ENCODE measurements at regions not wholly inside any gene's neighbourhood (a gene's known extent, or its start where the extent isn't known, plus 50 kb on each side); places are given as distances from the start of the nearest gene placed in this dataset.

DNA sequence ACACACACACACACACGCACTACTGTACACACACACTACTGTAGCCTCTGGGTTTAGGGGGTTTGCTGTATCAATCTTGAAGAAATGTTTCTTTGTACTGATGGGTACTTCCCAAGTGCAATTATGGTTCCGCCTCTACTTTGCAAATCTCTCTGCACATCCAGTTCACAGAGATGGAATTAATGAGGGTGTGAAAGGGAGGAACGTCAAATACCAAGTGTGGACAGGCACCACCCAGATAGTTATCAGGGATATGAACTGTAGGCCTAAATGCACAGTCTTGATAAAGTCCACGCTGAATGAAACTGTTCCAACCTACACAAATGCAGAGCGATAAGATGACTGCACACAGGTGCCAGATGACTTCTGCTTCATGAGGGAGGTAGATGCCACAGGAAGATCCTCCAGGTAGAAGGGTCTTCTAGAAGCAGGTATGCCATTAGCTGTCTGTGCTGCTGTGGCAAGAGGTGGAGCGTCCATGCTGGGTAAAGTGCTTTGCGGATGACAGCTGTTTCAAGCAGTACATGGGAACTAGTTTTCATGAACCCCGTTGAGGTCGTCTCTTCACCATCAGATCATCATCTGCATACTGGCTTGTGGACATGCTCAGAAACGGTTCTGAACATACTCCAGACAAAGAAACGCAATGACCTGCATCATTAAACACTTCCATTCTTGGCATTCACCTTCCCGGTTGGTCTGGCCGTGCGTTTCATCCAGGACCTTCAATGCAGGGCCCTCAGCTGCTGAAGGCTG is 314.3 kb upstream of the RTL1 start:
- no peak overlapping the region for H3K4me2 ChIP-seq (ENCODE audit: low read depth, low read length)
- no peaks in the 10 kb centered on the region for H3K9me3 ChIP-seq (replicated peaks; ENCODE audit: insufficient read depth, low read length)
- no peaks in the 10 kb centered on the region for H3K9me2 ChIP-seq (replicated peaks; ENCODE audit: insufficient read depth, low read length)
- no peaks in the 10 kb centered on the region for H3K79me2 ChIP-seq (ENCODE audit: low read length)
- H3K4me3 ChIP-seq (ENCODE audit: low read length): no peak overlapping the region
- H2AFZ ChIP-seq (ENCODE audit: low read length): no peak overlapping the region
- peaks cover 7% of the 10 kb centered on the region; the same call in 1 of the 2 replicates for H3K27me3 ChIP-seq (replicated peaks; ENCODE audit: insufficient read depth, low read length)
- H3K27ac ChIP-seq (ENCODE audit: low read length): no peak overlapping the region
- no peaks in the 10 kb centered on the region for H4K20me1 ChIP-seq (ENCODE audit: insufficient read depth, low read length)
- TF ChIP-seq EZH2phosphoT487 (IDR thresholded peaks at IDR 0.05; ENCODE audit: low read length): no peak
- TF ChIP-seq, protein P1, sequence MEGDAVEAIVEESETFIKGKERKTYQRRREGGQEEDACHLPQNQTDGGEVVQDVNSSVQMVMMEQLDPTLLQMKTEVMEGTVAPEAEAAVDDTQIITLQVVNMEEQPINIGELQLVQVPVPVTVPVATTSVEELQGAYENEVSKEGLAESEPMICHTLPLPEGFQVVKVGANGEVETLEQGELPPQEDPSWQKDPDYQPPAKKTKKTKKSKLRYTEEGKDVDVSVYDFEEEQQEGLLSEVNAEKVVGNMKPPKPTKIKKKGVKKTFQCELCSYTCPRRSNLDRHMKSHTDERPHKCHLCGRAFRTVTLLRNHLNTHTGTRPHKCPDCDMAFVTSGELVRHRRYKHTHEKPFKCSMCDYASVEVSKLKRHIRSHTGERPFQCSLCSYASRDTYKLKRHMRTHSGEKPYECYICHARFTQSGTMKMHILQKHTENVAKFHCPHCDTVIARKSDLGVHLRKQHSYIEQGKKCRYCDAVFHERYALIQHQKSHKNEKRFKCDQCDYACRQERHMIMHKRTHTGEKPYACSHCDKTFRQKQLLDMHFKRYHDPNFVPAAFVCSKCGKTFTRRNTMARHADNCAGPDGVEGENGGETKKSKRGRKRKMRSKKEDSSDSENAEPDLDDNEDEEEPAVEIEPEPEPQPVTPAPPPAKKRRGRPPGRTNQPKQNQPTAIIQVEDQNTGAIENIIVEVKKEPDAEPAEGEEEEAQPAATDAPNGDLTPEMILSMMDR (IDR thresholded peaks at IDR 0.05; ENCODE audit: low read length): no peak
- no peak for TF ChIP-seq EZH2 (optimal IDR thresholded peaks at IDR 0.05; ENCODE audit: low read depth, low read length)
- no peaks in the 10 kb centered on the region for H3F3A ChIP-seq (ENCODE audit: insufficient read depth, low read length)
- no peak for DNase-seq
- no peak overlapping the region for H3K9ac ChIP-seq (ENCODE audit: low read length)
- no peaks in the 10 kb centered on the region for H3K4me1 ChIP-seq (ENCODE audit: low read length)
- no peaks in the 10 kb centered on the region for H3K36me3 ChIP-seq (replicated peaks; ENCODE audit: insufficient read depth, low read length)

DNA sequence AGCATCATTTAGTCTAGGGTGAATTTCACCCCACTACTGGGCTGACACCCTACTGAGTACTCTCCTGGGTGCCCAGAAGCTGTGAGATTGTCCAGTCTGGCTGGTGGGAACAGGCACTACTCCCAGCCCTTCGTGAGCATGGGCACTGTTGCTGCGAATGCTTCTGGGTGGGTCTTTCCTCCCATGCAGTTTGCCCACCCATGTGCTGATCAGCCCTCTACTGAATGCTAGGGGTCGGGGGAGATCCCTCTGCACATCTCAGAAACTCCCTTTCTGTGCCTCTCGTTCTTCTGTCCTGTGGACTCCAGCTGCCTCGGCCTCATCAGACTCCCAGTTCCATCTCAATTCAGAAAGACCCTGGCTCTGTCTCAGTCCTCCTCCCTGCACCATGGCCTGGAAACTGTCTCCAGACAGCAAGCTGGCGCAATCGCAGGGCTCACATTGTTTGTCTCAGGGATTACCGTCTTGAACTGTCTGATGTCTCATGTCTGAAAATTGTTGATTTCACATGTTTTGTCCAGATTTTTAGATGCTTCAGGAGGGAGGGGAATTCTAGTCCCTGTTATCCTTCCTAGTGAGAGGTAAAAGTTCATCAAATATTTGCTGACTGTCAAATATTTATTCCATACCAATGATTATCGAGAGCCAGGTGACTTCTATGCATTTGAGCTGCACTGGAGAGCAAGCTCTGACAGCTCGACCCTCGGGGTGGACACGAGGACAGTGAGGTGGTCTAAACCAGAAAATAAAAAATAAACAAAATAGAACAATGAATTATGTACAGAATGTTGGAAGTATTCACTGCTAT is 316.6 kb upstream of the RTL1 start:
- no peaks in the 10 kb centered on the region for H3F3A ChIP-seq (ENCODE audit: insufficient read depth, low read length)
- H3K9me2 ChIP-seq (replicated peaks; ENCODE audit: insufficient read depth, low read length): no peaks in the 10 kb centered on the region
- no peak overlapping the region for H2AFZ ChIP-seq (ENCODE audit: low read length)
- H3K27me3 ChIP-seq (replicated peaks; ENCODE audit: insufficient read depth, low read length): peaks cover 16% of the 10 kb centered on the region; the same call in 1 of the 2 replicates
- no peak for TF ChIP-seq EZH2phosphoT487 (IDR thresholded peaks at IDR 0.05; ENCODE audit: low read length)
- TF ChIP-seq, protein P1 (IDR thresholded peaks at IDR 0.05; ENCODE audit: low read length): no peak
- TF ChIP-seq EZH2 (optimal IDR thresholded peaks at IDR 0.05; ENCODE audit: low read depth, low read length): no peak
- no peaks in the 10 kb centered on the region for H4K20me1 ChIP-seq (ENCODE audit: insufficient read depth, low read length)
- H3K79me2 ChIP-seq (ENCODE audit: low read length): no peaks in the 10 kb centered on the region
- DNase-seq: no peak
- H3K4me1 ChIP-seq (ENCODE audit: low read length): no peaks in the 10 kb centered on the region
- H3K9me3 ChIP-seq (replicated peaks; ENCODE audit: insufficient read depth, low read length): no peaks in the 10 kb centered on the region
- H3K4me3 ChIP-seq (ENCODE audit: low read length): no peak overlapping the region
- H3K27ac ChIP-seq (ENCODE audit: low read length): no peak overlapping the region
- no peak overlapping the region for H3K9ac ChIP-seq (ENCODE audit: low read length)
- H3K36me3 ChIP-seq (replicated peaks; ENCODE audit: insufficient read depth, low read length): no peaks in the 10 kb centered on the region
- H3K4me2 ChIP-seq (ENCODE audit: low read depth, low read length): no peak overlapping the region

DNA sequence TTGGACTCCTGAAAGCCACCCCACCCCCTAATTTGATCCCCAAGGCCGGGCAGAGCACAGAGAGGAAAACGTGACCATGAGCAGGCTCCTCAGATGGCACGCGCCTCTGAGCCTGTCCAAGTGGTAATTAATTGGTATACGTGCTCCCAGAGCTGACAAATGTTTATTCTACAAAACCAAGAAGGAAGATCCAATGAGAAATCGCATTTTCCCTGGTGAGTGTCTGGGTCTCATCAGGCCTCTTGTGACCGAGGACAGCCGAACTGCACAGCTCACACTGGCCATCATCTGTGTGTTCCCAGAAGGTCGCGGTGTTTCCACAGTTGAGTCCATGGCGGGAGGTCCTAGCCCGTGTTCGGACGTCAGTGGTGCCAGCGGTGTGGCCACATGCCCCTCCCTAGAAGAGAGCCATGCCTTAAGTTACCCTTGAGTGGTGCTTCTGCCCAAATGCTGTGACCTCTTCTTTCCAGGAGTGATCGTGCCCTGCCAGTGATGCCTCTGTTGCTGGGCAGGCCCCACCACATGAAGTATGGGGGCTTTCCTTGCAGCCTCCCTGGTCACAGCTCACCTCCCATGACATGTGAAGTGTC is 317.5 kb upstream of the RTL1 start:
- Histone ChIP-seq H3K9me2 (replicated peaks; ENCODE audit: insufficient read depth, low read length) (no peaks in the 10 kb centered on the region), H3K4me3 (ENCODE audit: low read length) (no peak overlapping the region), H3K4me2 (ENCODE audit: low read depth, low read length) (no peak overlapping the region), H3K27ac (ENCODE audit: low read length) (no peak overlapping the region), H2AFZ (ENCODE audit: low read length) (no peak overlapping the region), H3F3A (ENCODE audit: insufficient read depth, low read length) (no peaks in the 10 kb centered on the region), H3K79me2 (ENCODE audit: low read length) (no peaks in the 10 kb centered on the region), H4K20me1 (ENCODE audit: insufficient read depth, low read length) (no peaks in the 10 kb centered on the region), H3K4me1 (ENCODE audit: low read length) (no peaks in the 10 kb centered on the region), H3K36me3 (replicated peaks; ENCODE audit: insufficient read depth, low read length) (no peaks in the 10 kb centered on the region), H3K9me3 (replicated peaks; ENCODE audit: insufficient read depth, low read length) (no peaks in the 10 kb centered on the region), H3K9ac (ENCODE audit: low read length) (no peak overlapping the region), H3K27me3 (replicated peaks; ENCODE audit: insufficient read depth, low read length) (peaks cover 12% of the 10 kb centered on the region; the same call in 1 of the 2 replicates)
- no peak for DNase-seq
- TF ChIP-seq, protein P1 (IDR thresholded peaks at IDR 0.05; ENCODE audit: low read length): no peak
- TF ChIP-seq EZH2 (optimal IDR thresholded peaks at IDR 0.05; ENCODE audit: low read depth, low read length) (no peak), EZH2phosphoT487 (IDR thresholded peaks at IDR 0.05; ENCODE audit: low read length) (no peak)

All from MM.1S (cell line).